Panc1 (cell line): ENCODE measurements at regions not wholly inside any gene's neighbourhood (a gene's known extent, or its start where the extent isn't known, plus 50 kb on each side); places are given as distances from the start of the nearest gene placed in this dataset.

ENCODE experiments used
- ATAC-seq: fragments of 200-7000 bp; cut with Tn5 transposase; 2 replicates; pipeline ENCODE4 v1.9.1; 2020; ENCODE audit warnings: mild to moderate bottlenecking, moderate library complexity
- BruUV-seq: library from RNA; stranded (reverse); fragments of 400-500 nt; replicated peaks from 2 replicates; lab custom pipeline; 2021; lab: Mats Ljungman, UMichigan
- CTCF ChIA-PET: fragments of 300-600 bp; sonication (Branson Sonifier 250); formaldehyde crosslinking; loops from one replicate; lab custom pipeline; 2022; ENCODE audit warnings: antibody characterized with exemption; lab: Charles Lee
- POLR2A ChIA-PET: fragments of 300-600 bp; sonication (Branson Sonifier 250); formaldehyde crosslinking; loops from one replicate; lab custom pipeline; 2022; ENCODE audit warnings: antibody characterized with exemption; lab: Charles Lee
- DNase-seq: peaks from one replicate; pipeline ENCODE4 v3.0.0-alpha.2; 2010; ENCODE audit warnings: low read depth, low spot score
- H3K27ac ChIP-seq: 2 replicates; pipeline ENCODE4 v1.5.1; 2011; ENCODE audit warnings: mild to moderate bottlenecking, low read length, inconsistent platforms
- H3K27me3 ChIP-seq: fragments of 200-500 bp; sonication (Bioruptor generic); 2 replicates; pipeline ENCODE4 v1.6.0; 2014; ENCODE audit warnings: low read length, inconsistent platforms; ENCODE audit not compliant: control insufficient read depth, insufficient read depth
- H3K36me3 ChIP-seq: fragments of 200-500 bp; sonication (Bioruptor generic); 2 replicates; pipeline ENCODE4 v1.5.1; 2014; ENCODE audit warnings: inconsistent platforms, mild to moderate bottlenecking, low read length, moderate library complexity; ENCODE audit not compliant: control insufficient read depth, insufficient read depth
- H3K4me1 ChIP-seq: 2 replicates; pipeline ENCODE4 v1.5.1; 2011; ENCODE audit warnings: inconsistent platforms, mild to moderate bottlenecking, low read length, moderate library complexity; ENCODE audit not compliant: control insufficient read depth, insufficient read depth
- H3K4me3 ChIP-seq, 2 experiments: 2 replicates each; pipeline ENCODE4 v1.5.1; 2011 to 2012; ENCODE audit warnings: low read depth in 2 of 2, low read length in 2 of 2, mild to moderate bottlenecking in 2 of 2, inconsistent platforms in 1 of 2, moderate library complexity in 1 of 2
- H3K9me3 ChIP-seq: fragments of 200-500 bp; sonication (Bioruptor generic); 2 replicates; pipeline ENCODE4 v1.5.1; 2014; ENCODE audit warnings: low read depth, mild to moderate bottlenecking, inconsistent platforms, low read length, moderate library complexity; ENCODE audit not compliant: control insufficient read depth, insufficient read depth
- CTCF ChIP-seq: fragments of 450-650 bp; IDR thresholded peaks from 2 replicates; pipeline ENCODE4 v1.5.1; 2017; ENCODE audit warnings: mild to moderate bottlenecking
- POLR2AphosphoS5 ChIP-seq: IDR thresholded peaks from 2 replicates; pipeline ENCODE4 v1.6.1; 2012; ENCODE audit warnings: mild to moderate bottlenecking, low read depth, low read length, moderate library complexity
- REST ChIP-seq, 2 experiments: IDR thresholded peaks; 2 replicates each; pipeline ENCODE4 v1.6.1; 2011 to 2012; ENCODE audit warnings: low read depth in 2 of 2, control low read depth in 1 of 2, low read length in 1 of 2, mild to moderate bottlenecking in 1 of 2, moderate library complexity in 1 of 2; ENCODE audit not compliant: insufficient read depth in 1 of 2
- SIN3A ChIP-seq: IDR thresholded peaks from 2 replicates; pipeline ENCODE4 v1.6.1; 2012; ENCODE audit warnings: low read depth, mild to moderate bottlenecking, low read length, moderate library complexity, borderline replicate concordance; ENCODE audit not compliant: insufficient read depth
- TCF7L2 ChIP-seq: IDR thresholded peaks from 2 replicates; pipeline ENCODE4 v1.6.1; 2011; ENCODE audit warnings: mild to moderate bottlenecking, low read depth, low read length, inconsistent platforms
- in situ Hi-C: cut with HindIII; loops from 2 replicates; pipeline ENCODE4 v1.10.0; 2016; ENCODE audit warnings: low sequenced_read_pairs, low pct_unique_long_range_greater_than_20kb
- intact Hi-C: fragments of 100-400 bp; cut with micrococcal nuclease; formaldehyde crosslinking; loops from one replicate; pipeline ENCODE4 v1.10.0; 2022; ENCODE audit not compliant: unreplicated experiment

GRCh38 chrX:25154168-25154567 is 138.4 kb upstream of the ARX start:
- no peak for TF ChIP-seq SIN3A
- TF ChIP-seq CTCF = no peak
- TF ChIP-seq POLR2AphosphoS5 = no peak
- no peak for TF ChIP-seq REST (IDR thresholded peaks at IDR 0.05; ENCODE audit: insufficient read depth in 1 of 2, low read depth in 2 of 2, low read length in 1 of 2)
- TF ChIP-seq TCF7L2 = no peak
- CTCF ChIA-PET = no interaction called here
- in situ Hi-C loops = no loop called here

GRCh38 chrX:25151749-25152148 is 136.0 kb upstream of the ARX start:
- intact Hi-C loops (no loop called here), in situ Hi-C loops (no loop called here)
- Histone ChIP-seq H3K4me1 (no peaks in the 10 kb centered on the region), H3K27ac (no peak overlapping the region), H3K9me3 (no peaks in the 10 kb centered on the region), H3K27me3 (no peaks in the 10 kb centered on the region), H3K36me3 (no peaks in the 10 kb centered on the region), H3K4me3 (no peak overlapping the region)
- CTCF ChIA-PET = no interaction called here
- DNase-seq (no peak), ATAC-seq (no peak)
- no TSS peak for BruUV-seq
- TF ChIP-seq TCF7L2 (no peak), REST (IDR thresholded peaks at IDR 0.05; ENCODE audit: insufficient read depth in 1 of 2, low read depth in 2 of 2, low read length in 1 of 2) (no peak), CTCF (no peak), POLR2AphosphoS5 (no peak), SIN3A (no peak)
- POLR2A ChIA-PET = no interaction called here

More at GRCh38 chrX:25154168-25154567, 138.4 kb upstream of the ARX start:
- no peaks in the 10 kb centered on the region for H3K36me3 ChIP-seq
- H3K9me3 ChIP-seq = no peaks in the 10 kb centered on the region
- no peaks in the 10 kb centered on the region for H3K27me3 ChIP-seq
- ATAC-seq (no peak), DNase-seq (no peak)
- H3K4me1 ChIP-seq = no peaks in the 10 kb centered on the region
- BruUV-seq = no TSS peak
- no peak overlapping the region for H3K27ac ChIP-seq
- POLR2A ChIA-PET = no interaction called here
- no peak overlapping the region for H3K4me3 ChIP-seq
- intact Hi-C loops = no loop called here
